HepG2 (cell line): ENCODE measurements at regions not wholly inside any gene's neighbourhood (a gene's known extent, or its start where the extent isn't known, plus 50 kb on each side); places are given as distances from the start of the nearest gene placed in this dataset.
"Not testable (repeated sequence)": the region's sequence is repeated elsewhere in the genome, so short reads cannot be mapped to it uniquely, and the experiment has no call there.

Experiments
- ATAC-seq: fragments of 200-7000 bp; cut with Tn5 transposase; 3 replicates; pipeline ENCODE4 v1.9.1; 2020; ENCODE audit warnings: mild to moderate bottlenecking, moderate library complexity
- BruUV-seq: library from RNA; stranded (reverse); fragments of 400-500 nt; replicated peaks from 2 replicates; lab custom pipeline; 2021; lab: Mats Ljungman, UMichigan
- CTCF ChIA-PET: fragments of 300-600 bp; formaldehyde crosslinking; extraction: SDS; loops from one replicate; lab custom pipeline; 2021; ENCODE audit warnings: low total read pairs, inconsistent platforms, low intra/inter-chr PET ratio; lab: Yijun Ruan, JAX
- POLR2A ChIA-PET: fragments of 350-600 bp; sonication (Branson Sonifier 250); formaldehyde crosslinking; loops from one replicate; lab custom pipeline; 2020; ENCODE audit warnings: antibody characterized with exemption, inconsistent platforms; lab: Yijun Ruan, JAX
- DNase-seq: peaks from one replicate; pipeline ENCODE4 v3.0.0-alpha.2; 2015; ENCODE audit warnings: low spot score
- FAIRE-seq: peaks from 3 replicates; lab custom pipeline; 2011; peaks lifted over from hg19 to GRCh38; lab: Jason Lieb, UNC
- H2AFZ ChIP-seq: one replicate; pipeline ENCODE4 v1.6.1; 2011; ENCODE audit warnings: low read length, inconsistent platforms
- H3K27ac ChIP-seq: fragments of 300-600 bp; 3 replicates; pipeline ENCODE4 v1.8.0; 2011; ENCODE audit warnings: mixed run types, mild to moderate bottlenecking, mixed read lengths, low read length, inconsistent platforms; ENCODE audit not compliant: insufficient read depth; ENCODE audit errors: extremely low read length
- H3K27me3 ChIP-seq, 2 experiments: fragments of 200-600 bp in 1 of 2; 2 replicates in 1 of 2; 3 replicates in 1 of 2; pipeline versions ENCODE4 v1.6.0 to v1.8.0; 2011; ENCODE audit warnings: low read length in 2 of 2, mild to moderate bottlenecking in 2 of 2, moderate library complexity in 2 of 2, inconsistent platforms in 1 of 2; ENCODE audit not compliant: insufficient read depth in 2 of 2, control insufficient read depth in 1 of 2
- H3K36me3 ChIP-seq, 2 experiments: fragments of 200-600 bp in 1 of 2; replicated peaks in 1 of 2; 2 replicates in 1 of 2; 3 replicates in 1 of 2; pipeline versions ENCODE4 v1.5.1 to v1.8.0; 2011; ENCODE audit warnings: low read length in 2 of 2, inconsistent platforms in 1 of 2; ENCODE audit not compliant: insufficient read depth in 2 of 2, control insufficient read depth in 1 of 2
- H3K4me1 ChIP-seq: 2 replicates; pipeline ENCODE4 v1.5.1; 2012; ENCODE audit warnings: low read length, inconsistent platforms; ENCODE audit not compliant: insufficient read depth
- H3K4me2 ChIP-seq: 2 replicates; pipeline ENCODE4 v1.6.0; 2011; ENCODE audit warnings: low read depth, low read length, inconsistent platforms
- H3K4me3 ChIP-seq, 3 experiments: fragments of 200-600 bp in 1 of 3; sonication (generic), shearing (Covaris generic) in 1 of 3; replicated peaks in 1 of 3; 2 replicates each; pipeline ENCODE4 v1.5.1; 2011 to 2016; ENCODE audit warnings: low read length in 3 of 3, inconsistent platforms in 2 of 3, low read depth in 2 of 3, mild to moderate bottlenecking in 2 of 3, control low read depth in 1 of 3, mixed read lengths in 1 of 3; ENCODE audit not compliant: insufficient read depth in 1 of 3
- H3K79me2 ChIP-seq: one replicate; pipeline ENCODE4 v1.6.1; 2011; ENCODE audit warnings: low read length, inconsistent platforms; ENCODE audit not compliant: insufficient read depth
- H3K9ac ChIP-seq: 2 replicates; pipeline ENCODE4 v1.6.0; 2011; ENCODE audit warnings: mild to moderate bottlenecking, low read depth, low read length, inconsistent platforms; ENCODE audit not compliant: insufficient read depth
- H3K9me3 ChIP-seq: 2 replicates; pipeline ENCODE4 v1.5.1; 2012; ENCODE audit warnings: mild to moderate bottlenecking, low read length
- H4K20me1 ChIP-seq: 2 replicates; pipeline ENCODE4 v1.6.0; 2011; ENCODE audit warnings: inconsistent platforms, mild to moderate bottlenecking, low read length, moderate library complexity; ENCODE audit not compliant: insufficient read depth
- WGBS: methylation state at CpG from one replicate; pipeline ENCODE4 v1.1.6; 2017; ENCODE audit warnings: low lambda C conversion rate; 5-methylcytosine and 5-hydroxymethylcytosine counted together
- in situ Hi-C: cut with HindIII; loops from 2 replicates; pipeline ENCODE4 v1.10.0; 2017; ENCODE audit warnings: low pct_unique_long_range_greater_than_20kb; ENCODE audit not compliant: extremely low pct_ligation_motif_present
- intact Hi-C: fragments of 100-400 bp; cut with micrococcal nuclease; formaldehyde crosslinking; loops from one replicate; pipeline ENCODE4 v1.10.0; 2022; ENCODE audit not compliant: unreplicated experiment

DNA sequence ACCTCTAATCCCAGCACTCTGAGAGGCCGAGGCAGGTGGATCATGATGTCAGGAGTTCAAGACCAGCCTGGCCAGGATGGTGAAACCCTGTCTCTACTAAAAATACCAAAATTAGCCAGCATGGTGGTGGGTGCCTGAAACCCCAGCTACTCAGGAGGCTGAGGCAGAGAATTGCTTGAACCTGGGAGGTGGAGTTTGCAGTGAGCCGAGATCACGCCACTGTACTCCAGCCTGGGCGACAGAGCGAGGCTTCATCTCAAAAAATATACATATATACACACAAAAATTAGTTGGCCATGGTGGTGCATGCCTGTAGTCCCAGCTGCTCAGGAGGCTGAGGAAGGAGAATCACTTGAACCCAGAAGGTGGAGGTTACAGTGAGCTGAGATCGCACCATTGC, 273.6 kb downstream of the GOLGA6L6 start:
- H4K20me1 ChIP-seq, in situ Hi-C loops, intact Hi-C loops, H3K79me2 ChIP-seq, BruUV-seq, H3K36me3 ChIP-seq, H3K27me3 ChIP-seq, CTCF ChIA-PET, H3K9ac ChIP-seq, POLR2A ChIA-PET, H3K4me3 ChIP-seq, ATAC-seq, DNase-seq, FAIRE-seq, H3K27ac ChIP-seq, H3K4me2 ChIP-seq, H3K4me1 ChIP-seq, H3K9me3 ChIP-seq, H2AFZ ChIP-seq: not testable (repeated sequence)
- 37% methylated on average over 6 of the region's 6 CpGs for WGBS

DNA sequence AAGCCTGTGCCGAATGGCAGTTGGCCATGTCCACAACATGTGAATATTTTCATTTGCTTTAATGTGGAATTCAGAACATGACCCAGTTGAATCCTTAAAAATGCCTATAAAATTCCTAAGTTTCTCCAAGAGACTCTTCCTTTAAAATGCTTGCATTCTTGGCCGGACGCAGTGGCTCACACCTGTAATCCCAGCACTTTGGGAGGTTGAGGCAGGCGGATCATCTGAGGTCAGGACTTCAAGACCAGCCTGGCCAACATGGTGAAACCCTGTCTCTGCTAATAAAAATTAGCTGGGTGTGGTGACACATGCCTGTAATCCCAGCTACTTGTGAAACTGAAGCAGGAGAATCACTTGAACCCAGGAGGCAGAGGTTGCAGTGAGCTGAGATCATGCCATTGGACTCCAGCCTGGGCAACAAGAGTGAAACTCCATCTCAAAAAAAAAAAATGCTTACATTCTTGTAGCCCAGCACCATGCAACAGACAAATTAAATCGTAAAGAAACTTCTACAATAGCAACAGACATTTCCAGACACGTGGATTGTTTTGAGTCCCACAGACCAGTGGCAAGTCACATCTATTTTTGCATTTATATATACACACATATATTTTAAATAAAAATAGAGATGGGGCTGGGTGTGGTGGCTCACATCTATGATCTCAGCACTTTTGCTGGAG, 274.4 kb downstream of the GOLGA6L6 start:
- H3K4me1 ChIP-seq, H3K4me3 ChIP-seq, H3K9ac ChIP-seq, POLR2A ChIA-PET, H3K27me3 ChIP-seq, BruUV-seq, DNase-seq, CTCF ChIA-PET, H3K4me2 ChIP-seq, in situ Hi-C loops, H3K27ac ChIP-seq, H3K9me3 ChIP-seq, ATAC-seq, H2AFZ ChIP-seq, H3K79me2 ChIP-seq, H4K20me1 ChIP-seq, FAIRE-seq, intact Hi-C loops, H3K36me3 ChIP-seq: not testable (repeated sequence)
- 27% methylated on average over 6 of the region's 6 CpGs for WGBS

DNA sequence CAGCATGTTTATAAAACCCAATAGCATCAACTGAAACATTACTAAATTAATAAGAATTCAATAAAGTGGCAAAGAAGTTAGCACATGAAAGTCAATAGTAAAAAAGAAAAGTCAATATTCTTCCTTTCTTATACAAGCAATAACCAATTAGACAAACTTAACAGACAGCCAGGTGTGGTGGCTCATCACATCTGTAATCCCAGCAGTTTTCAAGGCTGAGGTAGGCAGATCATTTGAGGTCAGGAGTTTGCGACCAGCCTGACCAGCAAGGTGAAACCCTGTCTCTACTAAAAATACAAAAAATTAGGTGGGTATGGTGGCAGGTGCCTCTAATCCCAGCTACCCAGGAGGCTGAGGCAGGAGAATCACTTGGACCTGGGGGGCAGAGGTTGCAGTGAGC, 275.9 kb downstream of the GOLGA6L6 start:
- in situ Hi-C loops, CTCF ChIA-PET: not testable (repeated sequence)
- 19% methylated on average over 1 of the region's 1 CpG for WGBS

DNA sequence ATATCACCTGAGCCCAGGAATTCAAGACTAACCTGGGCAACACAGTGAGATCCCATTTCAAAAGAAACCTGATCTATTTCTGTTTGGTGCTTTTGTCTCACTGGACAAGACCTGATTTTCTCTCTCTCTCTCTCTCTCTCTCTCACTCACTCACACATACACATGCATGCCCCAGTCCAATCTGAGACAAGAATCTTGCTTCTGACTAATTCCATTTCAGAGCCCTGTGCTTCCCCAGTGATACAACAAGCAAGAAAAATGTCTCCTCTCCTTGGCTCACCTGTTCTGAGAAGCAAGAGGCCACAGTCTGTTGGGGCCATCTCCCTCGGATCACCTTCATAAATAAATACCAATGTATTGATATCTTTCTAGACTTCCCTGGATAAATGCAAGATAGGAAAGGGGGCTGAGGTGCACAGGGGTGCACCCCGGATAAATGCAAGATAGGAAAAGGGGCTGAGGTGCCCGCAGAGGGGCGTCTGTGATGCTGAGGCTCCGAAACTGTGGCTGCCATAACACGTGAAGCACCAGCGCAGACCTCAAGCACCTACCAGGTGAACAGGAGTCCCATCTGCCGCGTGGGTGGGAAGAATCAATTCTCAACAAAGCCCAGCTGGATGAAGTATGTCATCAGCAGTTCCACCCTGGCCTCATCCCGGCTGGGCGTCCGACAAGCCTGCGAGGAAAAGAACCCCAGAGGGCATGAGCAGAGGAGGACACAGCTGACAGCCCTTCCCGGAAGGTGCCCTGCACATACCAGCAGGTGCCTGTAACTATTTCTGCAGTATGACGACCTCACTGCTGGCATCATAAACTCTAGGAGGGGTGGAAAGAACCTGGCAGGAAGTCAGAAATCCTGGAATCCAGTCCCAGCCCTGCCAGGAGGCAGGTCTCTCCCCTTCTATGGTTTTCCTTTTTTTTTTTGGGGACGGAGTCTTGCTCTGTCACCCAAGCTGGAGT, 280.0 kb downstream of the GOLGA6L6 start:
- H3K79me2 ChIP-seq, H3K4me1 ChIP-seq, in situ Hi-C loops, FAIRE-seq, H3K4me3 ChIP-seq, H3K9ac ChIP-seq, H3K27me3 ChIP-seq, H4K20me1 ChIP-seq, H3K27ac ChIP-seq, H2AFZ ChIP-seq, H3K9me3 ChIP-seq, DNase-seq, CTCF ChIA-PET, H3K36me3 ChIP-seq, intact Hi-C loops, POLR2A ChIA-PET, H3K4me2 ChIP-seq, BruUV-seq: not testable (repeated sequence)
- ATAC-seq, result peak; percentile 32; the same call in 1 of the 3 replicates
- 14% methylated on average over 13 of the region's 16 CpGs for WGBS

More for the DNA sequence above, 275.9 kb downstream of the GOLGA6L6 start:
- ATAC-seq, H3K9ac ChIP-seq, intact Hi-C loops, POLR2A ChIA-PET, BruUV-seq, H3K27ac ChIP-seq, H3K36me3 ChIP-seq, H2AFZ ChIP-seq, H3K4me3 ChIP-seq, H3K4me2 ChIP-seq, H3K79me2 ChIP-seq, H3K4me1 ChIP-seq, H3K9me3 ChIP-seq, H4K20me1 ChIP-seq, H3K27me3 ChIP-seq, DNase-seq, FAIRE-seq: not testable (repeated sequence)
